ENCODE measurements at regions not wholly inside any gene's neighbourhood (a gene's known extent, or its start where the extent isn't known, plus 50 kb on each side); places are given as distances from the start of the nearest gene placed in this dataset.
"Not testable (repeated sequence)": the region's sequence is repeated elsewhere in the genome, so short reads cannot be mapped to it uniquely, and the experiment has no call there.

DNA sequence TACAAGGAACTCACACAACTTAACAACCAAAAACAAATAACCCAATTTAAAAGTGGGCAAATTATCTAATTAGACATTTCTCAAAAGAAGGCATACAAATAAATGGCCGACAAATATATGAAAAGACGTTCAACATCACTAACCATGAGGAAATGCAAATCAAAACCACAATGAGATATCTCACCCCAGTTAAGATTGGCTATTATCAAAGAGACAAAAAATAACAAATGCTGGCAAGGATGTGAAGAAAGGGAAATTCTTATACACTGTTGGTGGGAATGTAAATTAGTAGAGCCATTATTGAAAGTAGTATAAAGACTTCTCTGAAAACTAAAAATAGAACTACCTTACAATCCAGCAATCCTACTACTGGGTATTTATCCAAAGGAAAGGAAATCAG, 96.7 kb upstream of the SIRPG start:
- no peak for DNase-seq (ENCODE audit: low read depth in 2 of 2)

DNA sequence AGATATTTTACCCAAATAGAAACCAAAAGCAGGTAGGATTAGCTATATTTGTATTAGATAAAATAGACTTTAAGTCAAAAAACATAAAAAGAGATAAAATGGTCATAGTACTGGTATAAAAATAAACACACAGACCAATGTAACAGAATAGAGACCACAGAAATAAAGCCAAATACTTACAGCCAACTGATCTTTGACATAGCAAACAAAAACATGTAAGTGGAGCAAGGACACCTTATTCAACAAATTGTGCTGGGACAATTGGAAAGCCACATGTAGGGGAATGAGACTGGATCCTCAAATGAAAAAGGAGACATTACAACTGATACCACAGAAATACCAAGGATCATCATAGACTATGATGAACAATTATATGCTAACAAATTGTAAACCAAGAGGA, 94.5 kb upstream of the SIRPG start:
- no peak for DNase-seq (ENCODE audit: low read depth in 2 of 2)

DNA sequence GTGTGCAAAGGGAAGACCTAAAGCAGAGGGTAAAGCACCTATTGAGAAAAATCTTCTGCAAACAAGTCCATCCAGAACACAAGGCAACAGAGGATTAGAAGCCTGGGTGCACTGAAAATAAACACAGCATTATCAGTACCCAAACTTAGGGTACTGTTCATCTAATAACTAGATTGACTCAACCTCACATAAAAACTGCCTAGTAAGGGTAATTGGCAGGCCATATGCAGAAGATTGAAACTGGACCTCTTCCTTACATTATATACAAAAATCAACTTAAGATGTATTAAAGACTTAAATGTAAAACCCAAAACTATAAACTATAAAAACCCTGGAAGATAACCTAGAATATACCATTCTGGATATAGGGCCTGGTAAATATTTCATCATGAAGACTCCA, 91.2 kb upstream of the SIRPG start:
- DNase-seq (ENCODE audit: low read depth in 2 of 2) = no peak

DNA sequence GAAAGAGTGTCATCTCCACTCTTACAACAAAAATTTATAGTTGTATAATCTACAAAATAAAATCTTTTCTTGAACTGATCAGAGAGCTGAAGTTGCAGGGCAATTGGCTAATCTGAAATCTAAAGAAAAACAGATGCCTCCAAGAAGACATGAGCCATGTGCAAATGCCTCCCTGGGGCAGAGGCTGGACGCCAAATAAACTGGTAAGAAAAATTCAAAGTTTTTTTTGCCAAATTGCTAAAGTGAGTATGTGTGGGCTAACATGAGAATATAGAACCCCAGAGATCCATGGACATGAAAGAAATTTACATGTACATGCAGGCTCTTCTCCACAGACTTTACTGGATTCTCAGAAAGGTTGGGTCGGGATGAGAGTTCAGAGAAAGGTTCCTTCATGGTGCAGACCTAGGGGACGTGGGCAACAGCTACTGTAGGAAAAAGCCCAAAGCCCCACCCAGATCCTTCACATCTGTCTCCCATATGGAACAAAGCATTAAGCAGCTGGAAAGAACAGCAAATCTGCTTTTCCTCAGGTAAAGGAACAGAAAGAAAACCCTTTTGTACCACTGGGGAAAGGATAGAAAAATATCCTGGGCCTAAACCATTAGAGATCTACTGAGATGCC, 90.5 kb upstream of the SIRPG start:
- no peak for DNase-seq (ENCODE audit: low read depth in 2 of 2)

DNA sequence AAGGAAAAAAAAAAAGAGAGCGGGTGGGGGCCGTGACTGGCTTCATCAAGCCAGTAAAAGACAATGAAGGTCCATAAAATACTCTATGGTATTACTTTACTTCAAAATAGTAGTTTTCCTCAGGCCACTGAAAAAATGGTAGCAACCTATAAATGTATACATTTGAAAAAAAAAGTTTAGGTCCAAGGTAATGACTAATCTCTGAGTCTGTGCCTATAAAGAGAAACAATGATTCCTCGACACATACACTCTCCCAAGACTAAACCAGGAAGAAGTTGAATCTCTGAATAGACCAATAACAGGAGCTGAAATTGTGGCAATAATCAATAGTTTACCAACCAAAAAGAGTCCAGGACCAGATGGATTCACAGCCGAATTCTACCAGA, 84.5 kb upstream of the SIRPG start:
- DNase-seq (ENCODE audit: low read depth in 2 of 2) = not testable (repeated sequence)

DNA sequence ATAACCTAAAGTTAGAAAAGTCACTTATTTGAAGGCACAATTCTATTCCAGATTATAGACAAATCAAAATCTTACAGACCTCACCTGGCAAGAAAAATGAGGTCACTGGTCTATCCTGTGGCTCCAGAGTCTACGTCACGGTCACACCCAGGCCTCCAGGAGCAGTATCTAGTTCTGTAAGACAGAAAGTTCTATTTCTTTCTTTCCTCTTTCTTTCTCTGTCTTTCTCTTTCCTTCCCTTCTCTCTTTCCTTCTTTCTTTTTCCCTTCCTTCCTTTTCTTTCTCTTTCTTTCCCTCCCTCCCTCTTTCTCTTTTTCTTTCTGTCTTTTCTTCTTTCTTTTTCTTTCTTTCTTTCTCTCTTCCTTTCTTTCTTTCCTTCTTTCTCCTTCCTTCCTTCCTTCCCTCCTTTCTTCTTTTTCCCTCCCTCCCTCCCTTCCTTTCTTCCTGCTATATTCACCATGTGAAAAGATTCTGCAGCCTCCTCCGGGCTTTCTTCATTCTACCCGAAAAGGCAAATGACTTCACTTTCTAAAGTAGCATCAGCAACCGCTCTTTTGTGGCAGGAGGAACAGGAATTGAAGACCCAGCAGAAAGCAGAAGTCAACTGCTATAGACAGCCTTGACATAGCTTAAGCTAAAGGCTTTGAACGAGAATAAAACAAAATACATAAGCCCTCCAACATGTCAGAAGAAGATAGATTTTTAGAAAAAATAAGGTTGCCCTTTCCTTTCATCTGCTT, 83.9 kb upstream of the SIRPG start:
- no peak for DNase-seq (ENCODE audit: low read depth in 2 of 2)

DNA sequence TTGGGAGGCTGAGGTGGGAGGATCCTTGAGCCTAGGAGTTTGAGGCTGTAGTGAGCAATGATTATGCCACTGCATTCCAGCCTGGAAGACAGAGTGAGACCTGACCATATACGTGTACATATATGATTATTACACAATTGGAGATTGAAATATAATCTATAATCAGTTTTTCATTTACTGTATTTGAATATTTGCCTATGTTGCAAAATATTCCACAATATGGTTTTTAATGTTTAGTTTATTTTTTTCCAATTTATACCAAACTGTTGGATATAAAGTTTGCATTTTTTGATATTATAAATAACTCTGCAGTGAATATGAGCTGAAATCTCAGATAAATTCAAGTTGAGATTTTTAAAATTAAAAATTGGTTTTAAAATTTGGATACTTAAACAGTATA, 79.6 kb upstream of the SIRPG start:
- no peak for DNase-seq (ENCODE audit: low read depth in 2 of 2)

DNA sequence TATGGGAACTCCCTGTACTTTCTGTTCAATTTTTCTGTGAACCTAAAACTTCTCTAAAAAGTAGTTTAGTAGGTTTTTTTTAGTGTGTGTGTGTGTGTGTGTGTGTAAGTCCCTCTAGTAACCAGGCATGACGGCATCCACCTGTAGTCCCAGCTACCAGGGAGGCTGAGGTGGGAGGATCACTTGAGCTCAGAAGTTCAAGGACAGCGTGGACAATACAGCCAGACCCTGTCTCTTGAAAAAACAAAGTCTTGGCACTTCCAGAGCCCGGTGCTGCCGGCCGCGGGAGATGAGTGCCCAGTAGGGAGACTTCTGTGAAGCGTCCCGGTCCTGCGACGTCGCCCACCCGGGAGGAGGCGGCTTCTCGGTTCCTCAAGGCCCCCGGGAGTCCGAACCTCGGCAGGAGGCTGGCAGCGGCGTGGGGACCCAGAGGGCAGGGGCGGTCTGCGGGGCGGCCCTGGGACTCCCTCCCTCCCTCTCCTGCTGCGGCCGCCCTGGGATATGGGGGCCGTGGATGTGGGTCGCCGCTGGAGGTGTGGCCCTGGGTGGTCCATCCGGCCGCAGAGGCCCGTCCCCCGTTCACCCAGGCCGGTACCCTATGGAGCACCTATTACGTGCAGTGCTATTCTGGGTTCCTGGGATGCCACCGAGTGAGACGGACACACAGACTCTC, 78.0 kb upstream of the SIRPG start:
- DNase-seq (ENCODE audit: low read depth in 2 of 2) = no peak

DNA sequence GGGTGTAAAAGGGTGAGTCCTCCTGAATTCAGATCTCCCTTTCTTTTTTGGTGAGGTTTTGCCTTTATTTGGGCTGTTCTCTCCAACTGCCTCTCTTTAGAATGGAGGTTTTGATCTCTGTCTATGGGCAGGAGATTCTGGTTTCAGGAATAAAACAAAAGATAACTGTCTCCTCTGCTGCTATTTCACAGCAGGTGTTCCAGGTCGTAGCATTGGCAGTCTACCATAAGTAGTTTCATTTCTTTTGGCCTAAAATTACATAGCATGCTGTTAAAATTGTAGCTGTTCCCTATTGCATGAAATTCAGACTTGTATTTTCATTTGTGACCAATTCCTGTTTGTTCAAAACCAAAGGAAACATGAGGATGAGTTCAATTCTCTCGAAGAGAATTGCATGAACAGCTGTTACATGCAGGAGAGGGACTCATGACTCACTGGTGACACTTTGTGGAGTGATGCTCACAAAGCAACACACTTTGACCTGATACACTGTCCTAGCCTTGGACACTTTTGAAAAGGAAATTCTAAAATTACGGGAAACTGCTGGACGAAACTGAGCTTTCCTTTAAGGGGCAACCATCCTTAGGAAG, 76.8 kb upstream of the SIRPG start:
- DNase-seq (ENCODE audit: low read depth in 2 of 2) = no peak

DNA sequence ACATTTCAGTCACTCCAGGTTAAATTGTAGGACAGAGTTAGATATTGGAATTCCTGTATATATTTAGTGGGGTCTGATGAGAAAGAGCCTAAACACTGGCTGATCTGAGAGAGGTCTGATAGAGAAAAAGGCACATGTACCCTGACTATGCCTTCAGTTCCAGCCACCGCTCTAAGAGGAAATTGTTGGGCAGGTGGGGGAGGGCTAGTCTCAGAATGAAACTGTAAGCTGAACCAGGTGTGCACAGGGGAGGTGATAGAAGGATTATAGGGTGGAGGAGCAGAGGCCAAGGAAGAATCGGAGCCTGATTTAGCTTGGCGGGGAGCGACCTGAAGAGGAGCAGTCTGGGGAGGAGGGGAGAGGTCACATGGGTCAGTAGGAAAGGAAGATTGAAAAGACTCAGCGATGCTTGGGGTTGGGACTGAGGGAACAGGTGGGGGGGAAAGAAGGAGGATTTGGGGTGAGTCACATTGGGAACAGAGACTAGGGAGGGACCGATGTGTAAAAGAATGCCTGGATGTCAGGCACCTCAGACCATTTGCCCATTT, 74.3 kb upstream of the SIRPG start:
- not testable (repeated sequence) for DNase-seq (ENCODE audit: low read depth in 2 of 2)

DNA sequence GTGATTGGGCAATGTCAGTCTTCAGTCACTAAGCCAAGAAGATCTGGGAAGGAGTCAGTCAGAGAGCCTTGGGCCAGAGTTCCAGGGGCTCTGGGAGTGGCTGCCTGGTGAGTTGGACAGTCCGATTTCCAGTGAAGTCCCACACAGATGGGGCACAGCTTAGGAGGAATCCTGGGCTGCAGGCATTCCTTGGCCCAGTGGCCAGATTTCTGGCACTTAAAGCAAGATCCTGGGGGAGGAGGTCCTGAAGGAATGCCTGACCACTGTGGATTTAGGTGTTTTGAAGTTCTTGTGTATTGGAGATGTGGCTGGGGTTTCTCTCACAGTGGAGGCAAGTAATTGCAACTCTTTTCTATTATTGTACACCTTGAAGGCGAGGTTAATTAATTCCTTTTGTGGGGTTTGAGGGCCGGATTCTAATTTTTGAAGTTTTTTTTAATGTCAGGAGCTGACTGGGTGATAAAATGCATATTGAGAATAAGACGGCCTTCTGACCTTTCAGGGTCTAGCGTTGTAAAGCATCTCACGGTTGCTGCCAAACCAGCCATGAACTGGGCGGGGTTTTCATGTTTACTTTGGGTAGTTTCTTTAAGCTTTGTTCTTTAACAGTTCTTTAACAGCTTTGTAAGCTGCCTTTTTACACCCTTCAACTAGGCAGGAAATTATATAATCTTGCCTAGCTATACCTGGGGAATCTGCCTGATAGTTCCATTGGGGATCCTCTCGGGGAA, 73.6 kb upstream of the SIRPG start:
- not testable (repeated sequence) for DNase-seq (ENCODE audit: low read depth in 2 of 2)

DNA sequence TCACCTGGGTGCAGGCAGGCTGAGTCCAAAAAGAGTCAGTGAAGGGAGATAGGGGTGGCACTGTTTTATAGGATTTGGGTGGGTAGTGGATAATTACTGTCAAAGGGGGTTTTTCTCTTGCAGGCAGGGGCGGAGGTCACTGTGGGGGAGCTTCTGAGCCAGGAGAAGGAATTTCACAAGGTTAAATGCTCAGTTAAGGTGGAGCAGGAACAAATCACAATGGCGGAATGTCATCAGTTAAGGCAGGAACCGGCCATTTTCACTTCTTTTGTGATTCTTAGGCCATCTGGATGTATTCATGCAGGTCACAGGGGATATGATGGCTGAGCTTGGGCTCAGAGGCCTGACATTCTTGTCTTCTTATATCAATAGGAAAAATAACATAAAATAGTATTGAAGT, 69.7 kb upstream of the SIRPG start:
- not testable (repeated sequence) for DNase-seq (ENCODE audit: low read depth in 2 of 2)

DNA sequence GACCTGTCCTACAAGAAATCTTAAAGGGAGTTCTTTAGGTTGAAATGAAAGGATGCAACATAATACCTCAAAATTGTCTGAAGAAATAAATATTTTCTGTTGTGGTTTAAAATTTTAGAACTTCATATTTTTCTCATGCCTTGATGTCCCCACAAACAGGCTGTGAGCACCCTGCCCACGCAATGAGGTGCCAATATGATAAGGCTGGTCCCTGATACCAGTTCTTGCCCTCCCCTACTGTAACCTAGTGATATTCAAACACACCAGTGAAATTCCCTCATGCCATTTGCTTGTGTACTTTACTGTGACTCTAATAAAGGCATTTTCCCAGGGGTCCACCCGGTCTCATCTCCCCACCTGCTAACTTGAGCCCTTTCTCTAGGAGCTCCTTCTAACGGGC, 67.3 kb upstream of the SIRPG start:
- no peak for DNase-seq (ENCODE audit: low read depth in 2 of 2)

DNA sequence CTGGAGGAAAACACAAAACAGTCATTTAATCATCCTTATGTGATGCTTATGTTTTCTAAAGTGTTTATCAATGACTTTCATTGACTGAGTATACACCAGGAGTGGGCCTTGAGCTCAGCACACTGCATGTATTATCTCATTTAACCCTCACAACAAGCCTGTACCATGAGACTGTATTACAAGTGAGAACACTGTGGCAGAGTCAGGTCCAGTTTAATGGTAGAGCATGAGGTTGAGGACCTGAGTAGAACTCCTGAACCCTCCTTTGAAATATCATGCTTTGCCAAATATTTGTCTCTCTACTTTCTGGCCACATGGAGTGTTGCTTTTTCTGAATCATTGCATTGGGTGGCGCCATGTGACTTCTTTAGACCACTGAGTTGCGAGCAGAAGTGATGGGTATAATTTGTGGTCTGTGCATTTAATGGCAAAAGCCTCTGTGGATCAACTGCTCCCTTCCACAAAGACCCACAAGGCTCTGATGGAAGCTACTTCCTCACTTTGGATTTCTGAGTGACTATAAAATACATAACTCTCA, 65.0 kb upstream of the SIRPG start:
- DNase-seq (ENCODE audit: low read depth in 2 of 2) = no peak

DNA sequence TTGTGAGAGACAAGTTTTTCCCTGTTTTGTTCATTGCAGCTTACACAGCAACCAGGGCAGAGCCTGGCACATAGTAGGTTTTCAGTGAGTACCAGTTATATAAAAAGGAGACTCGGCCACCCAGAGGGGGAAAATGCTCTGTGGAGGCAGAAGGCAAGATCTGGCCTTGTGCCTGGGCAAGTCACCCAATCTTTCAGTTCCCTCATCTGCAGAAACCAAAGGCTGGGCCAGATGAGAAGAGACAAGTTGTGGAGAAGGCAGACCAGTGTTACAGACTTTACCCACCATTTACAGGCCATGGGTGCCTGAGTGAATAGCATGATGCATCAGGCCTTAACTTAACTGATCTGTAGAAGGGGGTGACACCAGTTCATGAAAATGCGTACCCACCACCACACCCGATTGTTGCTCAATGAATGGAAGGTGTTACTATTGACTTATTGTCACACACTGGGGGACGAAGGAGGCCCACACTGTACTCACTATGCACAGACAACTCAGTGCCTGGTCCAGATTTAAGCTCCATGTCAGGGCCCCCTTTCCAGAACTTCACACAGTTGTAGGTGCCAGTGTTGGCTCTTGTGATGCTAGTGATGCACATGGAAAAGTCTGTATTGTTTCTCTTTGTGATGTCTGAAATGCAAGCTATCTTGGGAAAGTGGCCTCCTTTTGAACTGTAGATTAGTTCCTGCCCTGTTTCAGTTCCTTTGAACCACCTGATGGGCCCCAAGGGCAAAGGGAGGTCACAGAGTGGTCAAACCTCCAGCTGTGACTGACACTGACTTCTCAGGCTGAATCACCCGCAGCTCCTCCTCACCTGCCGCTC, 64.3 kb upstream of the SIRPG start:
- DNase-seq (ENCODE audit: low read depth in 2 of 2) = no peak

DNA sequence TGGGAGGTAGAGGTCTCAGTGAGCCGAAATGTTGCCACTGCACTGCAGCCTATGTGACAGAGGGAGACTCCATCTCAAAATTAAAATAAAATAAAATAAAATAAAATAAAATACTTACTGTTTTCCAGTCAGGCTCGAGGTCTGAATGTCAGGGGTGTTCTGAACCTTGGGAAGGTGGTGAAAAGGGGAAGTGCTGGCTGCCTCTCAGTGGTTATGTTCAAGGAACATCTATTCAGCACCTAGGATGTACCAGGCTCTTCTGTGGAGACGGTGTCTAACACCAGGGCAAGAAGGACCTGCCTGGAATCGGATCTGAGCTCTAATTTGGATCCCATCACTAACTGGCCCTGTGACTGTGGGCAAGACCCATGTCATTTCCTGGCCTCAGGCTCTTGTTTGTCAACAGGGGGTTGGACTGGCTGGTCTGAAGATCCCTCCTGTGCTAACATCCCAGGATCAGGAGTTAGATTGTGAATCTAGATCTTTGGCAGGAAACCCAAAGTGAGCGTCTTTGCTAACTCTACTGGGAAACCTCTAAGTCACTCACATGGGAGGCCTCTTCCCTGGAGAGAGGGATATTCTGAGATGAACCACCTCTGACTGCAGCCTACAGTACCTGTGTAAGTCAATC, 63.4 kb upstream of the SIRPG start:
- no peak for DNase-seq (ENCODE audit: low read depth in 2 of 2)

DNA sequence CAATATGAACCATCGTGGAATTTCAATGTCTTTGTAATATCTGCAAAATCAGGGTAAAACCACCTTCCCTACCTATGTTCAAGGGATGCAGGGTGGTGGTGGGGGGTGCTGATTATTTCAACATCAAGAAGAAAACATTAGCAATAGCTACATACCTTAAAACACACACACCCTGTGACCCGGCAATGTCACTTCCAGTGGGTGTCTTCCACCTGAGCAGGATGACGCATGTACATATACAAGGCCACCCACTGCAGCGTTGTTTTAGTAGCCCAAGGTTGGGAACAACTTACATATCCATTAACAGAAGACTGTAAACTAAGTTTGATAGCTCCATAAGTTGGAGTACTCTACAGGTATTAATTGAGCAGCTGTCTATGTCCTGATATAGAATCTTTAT, 62.6 kb upstream of the SIRPG start:
- no peak for DNase-seq (ENCODE audit: low read depth in 2 of 2)

DNA sequence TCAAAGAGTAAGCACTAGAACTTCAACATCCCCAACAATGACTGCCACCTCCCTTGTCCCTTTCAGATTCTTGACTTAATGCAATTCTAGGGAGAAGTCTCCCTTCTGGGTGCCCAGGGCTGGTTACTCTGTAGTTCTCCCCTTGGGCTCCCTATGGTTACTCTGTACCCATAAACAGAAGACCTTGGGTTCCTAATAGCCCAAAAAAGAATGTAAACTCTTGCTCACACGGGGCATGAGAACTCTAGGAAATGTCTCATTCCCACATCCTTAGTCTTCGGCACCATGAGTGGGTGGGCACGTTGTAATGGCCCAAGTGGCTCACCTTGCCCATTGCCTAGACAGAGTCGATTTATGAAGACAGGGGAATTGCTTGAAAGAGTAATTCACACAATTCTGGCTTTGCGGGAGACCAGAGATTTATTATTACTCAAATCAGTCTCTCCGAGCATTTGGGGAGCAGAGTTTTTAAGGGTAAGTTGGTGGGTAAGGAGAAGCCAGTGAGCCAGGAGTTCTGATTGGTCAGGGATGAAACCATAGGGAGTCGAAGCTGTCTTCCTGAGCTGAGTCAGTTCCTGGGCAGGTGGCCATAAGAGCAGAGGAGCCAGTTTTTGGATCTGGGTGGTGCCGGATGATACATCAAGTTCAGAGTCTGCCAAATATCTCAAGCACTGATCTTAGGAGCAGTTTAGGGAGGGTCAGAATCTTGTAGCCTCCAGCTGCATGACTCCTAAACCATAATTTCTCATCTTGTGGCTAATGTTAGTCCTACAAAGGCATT, 61.2 kb upstream of the SIRPG start:
- no peak for DNase-seq (ENCODE audit: low read depth in 2 of 2)

Data from activated CD8-positive, alpha-beta memory T cell treated with anti-CD3 and anti-CD28 coated beads for 4 hours (primary cell).